HG03135 (cell line): ENCODE measurements at regions not wholly inside any gene's neighbourhood (a gene's known extent, or its start where the extent isn't known, plus 50 kb on each side); places are given as distances from the start of the nearest gene placed in this dataset.

ENCODE experiments used
- ATAC-seq: cut with Tn5 transposase; IDR thresholded peaks from one replicate; pipeline ENCODE4 v1.9.1; 2021; ENCODE audit warnings: mild to moderate bottlenecking, moderate library complexity; ENCODE audit not compliant: unreplicated experiment

- ATAC-seq, result no peak
These were observed 726.6 kb downstream of the LTN1 start for GRCh38 chr21:28266061-28266460.

GRCh38 chr21:28263974-28264373, 728.7 kb downstream of the LTN1 start:
- no peak for ATAC-seq

- ATAC-seq, result no peak
These were observed 731.4 kb downstream of the LTN1 start for GRCh38 chr21:28261298-28261697.

GRCh38 chr21:28257276-28257675, 735.4 kb downstream of the LTN1 start:
- ATAC-seq, result no peak

GRCh38 chr21:28256837-28257236, 735.8 kb downstream of the LTN1 start:
- ATAC-seq, result no peak

GRCh38 chr21:28256420-28256831, 736.3 kb downstream of the LTN1 start:
- no peak for ATAC-seq

- no peak for ATAC-seq
These were observed 738.7 kb downstream of the LTN1 start for GRCh38 chr21:28253961-28254360.

GRCh38 chr21:28253338-28253737, 739.3 kb downstream of the LTN1 start:
- no peak for ATAC-seq

- ATAC-seq, result no peak
These were observed 739.7 kb downstream of the LTN1 start for GRCh38 chr21:28252928-28253327.

GRCh38 chr21:28250946-28251345, 741.7 kb downstream of the LTN1 start:
- ATAC-seq, result no peak

- ATAC-seq, result no peak
These were observed 745.1 kb downstream of the LTN1 start for GRCh38 chr21:28247454-28248020.

- ATAC-seq, result no peak
These were observed 752.1 kb downstream of the LTN1 start for GRCh38 chr21:28240586-28240985.

GRCh38 chr21:28239340-28239739, 753.3 kb downstream of the LTN1 start:
- ATAC-seq, result no peak

- no peak for ATAC-seq
These were observed 755.0 kb downstream of the LTN1 start for GRCh38 chr21:28237661-28238060.

- no peak for ATAC-seq
These were observed 757.3 kb downstream of the LTN1 start for GRCh38 chr21:28235169-28235895.

GRCh38 chr21:28234326-28234725, 758.4 kb downstream of the LTN1 start:
- no peak for ATAC-seq

GRCh38 chr21:28233536-28234220, 759.0 kb downstream of the LTN1 start:
- ATAC-seq, result no peak

GRCh38 chr21:28230559-28230958, 762.1 kb downstream of the LTN1 start:
- no peak for ATAC-seq

- ATAC-seq, result no peak
These were observed 762.9 kb downstream of the LTN1 start for GRCh38 chr21:28229814-28230213.

GRCh38 chr21:28228636-28228995, 764.1 kb downstream of the LTN1 start:
- no peak for ATAC-seq

GRCh38 chr21:28227881-28228635, 764.6 kb downstream of the LTN1 start:
- ATAC-seq, result no peak

- no peak for ATAC-seq
These were observed 766.1 kb downstream of the LTN1 start for GRCh38 chr21:28226563-28226962.
